Activated T-helper 2 cell treated with anti-CD3 and anti-CD28 coated beads, Interferon-gamma antibody, Interleukin-2, Interleukin-4, amounts not matched to agents 10 μg/mL and 5 μg/mL and 100 μg/mL, durations not matched to agents 14 hours and 24 hours and 36 hours (primary cell): ENCODE measurements at regions not wholly inside any gene's neighbourhood (a gene's known extent, or its start where the extent isn't known, plus 50 kb on each side); places are given as distances from the start of the nearest gene placed in this dataset.
"Not testable (repeated sequence)": the region's sequence is repeated elsewhere in the genome, so short reads cannot be mapped to it uniquely, and the experiment has no call there.

ENCODE experiments used
- DNase-seq: peaks from one replicate; pipeline ENCODE4 v3.0.0; 2021; ENCODE audit warnings: low spot score
- H3K27ac Mint-ChIP-seq: one replicate; pipeline ENCODE4 v1.8.0; 2021; ENCODE audit warnings: mixed read lengths
- H3K27me3 Mint-ChIP-seq: one replicate; pipeline ENCODE4 v1.8.0; 2021; ENCODE audit warnings: low read depth, mixed read lengths
- H3K36me3 Mint-ChIP-seq: one replicate; pipeline ENCODE4 v1.8.0; 2021; ENCODE audit warnings: low read depth, mixed read lengths
- H3K4me1 Mint-ChIP-seq: one replicate; pipeline ENCODE4 v1.8.0; 2021; ENCODE audit warnings: low read depth, mixed read lengths
- H3K4me3 Mint-ChIP-seq: one replicate; pipeline ENCODE4 v1.8.0; 2021; ENCODE audit warnings: low read depth, mild to moderate bottlenecking, moderate library complexity, mixed read lengths
- H3K9me3 Mint-ChIP-seq: one replicate; pipeline ENCODE4 v1.8.0; 2021; ENCODE audit warnings: mixed read lengths
- intact Hi-C: fragments of 100-400 bp; cut with micrococcal nuclease; formaldehyde crosslinking; loops from one replicate; pipeline ENCODE4 v1.15.1; 2023

DNA sequence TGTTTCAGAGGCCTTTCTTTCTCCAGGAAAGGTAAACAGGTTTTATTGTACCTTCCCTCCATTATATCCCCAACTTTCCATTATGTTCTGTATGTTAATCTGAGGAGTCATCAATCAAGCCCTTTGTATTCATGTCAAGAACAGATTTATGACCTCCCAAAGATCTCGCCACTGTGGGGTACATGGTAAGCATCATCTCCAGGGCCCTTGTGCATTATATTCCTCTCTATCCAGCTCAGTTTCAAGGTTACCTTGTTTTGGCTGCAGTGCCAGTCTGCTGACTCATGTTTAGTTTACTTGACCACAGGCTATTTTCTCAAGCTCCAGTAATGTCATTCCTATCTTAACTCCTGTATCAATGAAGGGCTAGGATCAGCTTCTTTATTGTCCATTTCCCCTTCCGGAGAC is 125.1 kb upstream of the FRMPD4 start:
- Mint-ChIP-seq H3K27ac (no peak overlapping the region), H3K27me3 (no peaks in the 10 kb centered on the region), H3K4me1 (no peaks in the 10 kb centered on the region), H3K9me3 (no peaks in the 10 kb centered on the region), H3K4me3 (no peak overlapping the region), H3K36me3 (no peaks in the 10 kb centered on the region)
- DNase-seq: no peak
- intact Hi-C loops: no loop called here

DNA sequence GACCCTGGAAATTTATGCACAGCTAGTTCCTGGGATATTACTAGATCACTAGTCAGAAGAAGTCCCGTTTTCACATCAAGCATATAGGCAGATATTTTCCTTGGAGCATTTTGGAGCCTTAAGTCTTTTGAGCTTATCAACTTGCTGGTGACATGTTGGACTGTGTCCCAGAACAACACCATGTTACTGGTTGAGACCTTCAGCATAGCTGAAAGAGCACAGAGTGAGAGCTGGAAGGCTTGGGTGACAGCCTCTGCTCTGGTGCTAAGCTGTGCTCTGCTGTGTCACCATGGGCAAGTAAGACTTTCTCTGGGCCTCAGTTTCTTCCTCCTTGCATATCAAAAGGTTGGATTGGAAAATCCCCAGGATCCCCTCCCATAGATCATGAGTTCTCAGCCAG is 116.6 kb upstream of the FRMPD4 start:
- Mint-ChIP-seq H3K27me3 (no peaks in the 10 kb centered on the region), H3K4me1 (no peaks in the 10 kb centered on the region), H3K4me3 (no peak overlapping the region), H3K27ac (no peak overlapping the region), H3K9me3 (no peaks in the 10 kb centered on the region), H3K36me3 (no peaks in the 10 kb centered on the region)
- intact Hi-C loops: no loop called here
- DNase-seq: no peak

DNA sequence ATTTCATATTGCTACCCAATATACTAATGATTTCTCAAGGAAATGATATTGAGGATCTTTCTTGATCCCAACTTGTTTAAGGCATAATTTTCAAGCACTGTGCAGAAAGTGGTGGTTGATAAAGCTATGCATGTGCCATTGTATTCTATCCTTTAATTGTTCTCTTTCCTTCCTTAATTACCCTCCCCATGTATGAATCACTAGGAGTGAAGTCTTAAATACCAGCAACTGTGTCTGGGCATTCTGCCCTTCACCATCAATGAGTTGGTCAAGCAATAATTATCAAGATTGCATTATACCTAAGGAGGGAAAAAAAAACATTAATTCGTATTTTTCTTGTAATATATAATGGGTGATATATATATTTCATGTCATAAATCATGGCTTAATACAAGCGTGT is 111.8 kb upstream of the FRMPD4 start:
- H3K27me3 Mint-ChIP-seq: no peaks in the 10 kb centered on the region
- no peak for DNase-seq
- no peaks in the 10 kb centered on the region for H3K9me3 Mint-ChIP-seq
- H3K36me3 Mint-ChIP-seq: no peaks in the 10 kb centered on the region
- H3K27ac Mint-ChIP-seq: no peak overlapping the region
- no peak overlapping the region for H3K4me3 Mint-ChIP-seq
- intact Hi-C loops: no loop called here
- H3K4me1 Mint-ChIP-seq: no peaks in the 10 kb centered on the region

DNA sequence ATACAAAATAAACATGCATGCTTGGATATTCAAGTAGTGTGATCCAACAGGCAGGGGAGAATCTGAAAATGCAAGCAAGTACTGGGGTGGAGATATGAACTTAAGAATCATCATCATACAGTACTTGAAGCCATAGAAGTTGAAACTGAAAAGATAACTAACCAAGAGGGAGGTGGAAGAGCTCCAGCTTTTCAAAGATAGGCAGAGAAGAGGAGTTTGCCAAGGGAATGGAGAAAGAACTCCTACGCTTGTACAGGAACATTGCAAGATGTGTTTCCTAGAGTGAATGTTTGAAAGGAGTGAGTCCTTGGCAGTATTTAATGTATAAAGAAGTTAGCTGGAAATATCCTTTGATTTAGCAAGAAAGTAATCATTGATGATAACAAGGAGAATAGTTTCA is 106.2 kb upstream of the FRMPD4 start:
- Mint-ChIP-seq H3K4me3 (no peak overlapping the region), H3K27ac (no peak overlapping the region), H3K4me1 (no peaks in the 10 kb centered on the region), H3K27me3 (no peaks in the 10 kb centered on the region), H3K36me3 (no peaks in the 10 kb centered on the region), H3K9me3 (no peaks in the 10 kb centered on the region)
- intact Hi-C loops: no loop called here
- no peak for DNase-seq

DNA sequence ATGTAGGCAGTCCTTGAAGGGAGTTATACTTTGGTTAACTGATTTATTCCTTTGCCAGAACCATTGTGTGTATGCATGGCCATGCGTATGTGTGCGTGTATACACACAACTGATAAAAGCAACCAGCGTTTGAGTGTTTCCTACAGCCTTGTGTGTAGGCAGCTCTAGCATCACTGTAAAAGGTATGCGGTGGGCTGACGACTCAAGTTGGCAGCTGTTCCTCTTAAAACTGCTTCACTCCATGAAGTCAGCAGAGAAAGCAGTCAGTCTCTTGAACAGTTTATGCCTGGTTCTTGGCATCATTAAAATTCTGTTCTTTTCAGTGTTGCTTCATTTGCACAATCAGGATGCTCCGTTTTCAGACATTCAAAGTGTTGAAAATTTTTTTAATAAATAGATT is 103.5 kb upstream of the FRMPD4 start:
- Mint-ChIP-seq H3K4me1 (no peaks in the 10 kb centered on the region), H3K36me3 (no peaks in the 10 kb centered on the region), H3K4me3 (no peak overlapping the region), H3K9me3 (no peaks in the 10 kb centered on the region), H3K27me3 (no peaks in the 10 kb centered on the region), H3K27ac (no peak overlapping the region)
- intact Hi-C loops: no loop called here
- DNase-seq: no peak

DNA sequence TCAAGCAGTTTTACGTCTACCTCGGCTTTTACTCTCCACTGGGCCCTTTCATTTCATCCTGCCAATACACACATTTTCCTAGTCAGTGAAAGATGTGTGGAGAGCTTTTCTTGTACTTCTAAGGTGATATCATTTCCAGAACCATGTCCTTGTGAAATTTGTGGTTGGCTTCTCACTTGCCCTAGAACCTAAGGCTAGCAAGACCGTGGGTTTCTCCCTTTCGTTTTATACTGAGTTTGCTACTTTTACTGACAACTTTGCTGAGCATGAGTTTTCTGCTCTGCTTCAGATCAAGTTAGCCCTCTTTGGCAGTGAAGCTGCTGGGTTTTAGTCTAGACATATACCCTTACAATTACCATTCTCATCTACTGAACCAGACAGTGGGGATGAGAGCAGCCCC is 95.7 kb upstream of the FRMPD4 start:
- Mint-ChIP-seq H3K36me3 (no peaks in the 10 kb centered on the region), H3K4me1 (no peaks in the 10 kb centered on the region), H3K27me3 (no peaks in the 10 kb centered on the region), H3K4me3 (no peak overlapping the region), H3K27ac (no peak overlapping the region), H3K9me3 (no peaks in the 10 kb centered on the region)
- DNase-seq: no peak
- intact Hi-C loops: no loop called here

DNA sequence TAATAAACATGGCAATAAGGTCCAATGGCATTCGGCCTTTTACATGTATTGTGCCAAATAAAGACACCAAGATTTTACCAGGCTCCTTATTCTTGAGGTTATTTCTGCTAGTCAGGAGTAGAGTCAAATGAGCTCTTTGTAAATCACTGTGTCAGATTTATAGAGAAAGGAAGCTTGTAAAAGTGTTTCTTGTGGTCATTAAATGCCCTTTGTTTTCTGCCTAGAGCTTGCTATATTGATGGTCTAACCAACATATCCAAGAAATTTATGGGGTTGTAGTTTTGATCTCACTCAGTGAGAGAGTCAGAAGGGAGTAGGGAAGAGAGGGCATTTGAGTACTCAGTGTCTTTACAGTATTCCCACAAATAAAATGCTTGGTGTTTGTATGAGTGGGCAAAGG is 86.2 kb upstream of the FRMPD4 start:
- Mint-ChIP-seq H3K36me3 (no peaks in the 10 kb centered on the region), H3K27me3 (no peaks in the 10 kb centered on the region), H3K4me3 (no peak overlapping the region), H3K4me1 (no peaks in the 10 kb centered on the region), H3K9me3 (no peaks in the 10 kb centered on the region), H3K27ac (no peak overlapping the region)
- intact Hi-C loops: no loop called here
- DNase-seq: no peak

DNA sequence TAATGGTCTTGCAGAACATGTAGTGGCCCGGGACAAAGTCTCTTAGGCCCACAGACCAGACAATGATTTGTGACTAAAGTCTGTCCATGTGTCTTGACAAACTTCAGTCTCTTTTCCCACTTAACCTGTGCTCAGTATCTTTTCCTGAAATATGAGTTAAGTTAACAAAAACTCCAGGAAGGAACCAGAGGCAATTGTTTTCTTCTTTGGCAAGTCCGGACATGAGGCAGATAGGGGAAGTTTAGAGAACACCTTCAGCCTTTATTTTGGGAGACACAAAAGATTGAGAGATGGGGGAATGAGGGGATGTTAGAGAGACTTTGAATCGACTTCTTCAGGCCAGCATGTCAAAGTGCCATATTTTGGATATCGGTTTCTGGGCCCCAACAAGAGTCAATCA is 80.2 kb upstream of the FRMPD4 start:
- no peak for DNase-seq
- intact Hi-C loops: no loop called here
- H3K27ac Mint-ChIP-seq: no peak overlapping the region
- no peak overlapping the region for H3K4me3 Mint-ChIP-seq
- no peaks in the 10 kb centered on the region for H3K4me1 Mint-ChIP-seq
- H3K9me3 Mint-ChIP-seq: no peaks in the 10 kb centered on the region
- no peaks in the 10 kb centered on the region for H3K27me3 Mint-ChIP-seq
- H3K36me3 Mint-ChIP-seq: no peaks in the 10 kb centered on the region

DNA sequence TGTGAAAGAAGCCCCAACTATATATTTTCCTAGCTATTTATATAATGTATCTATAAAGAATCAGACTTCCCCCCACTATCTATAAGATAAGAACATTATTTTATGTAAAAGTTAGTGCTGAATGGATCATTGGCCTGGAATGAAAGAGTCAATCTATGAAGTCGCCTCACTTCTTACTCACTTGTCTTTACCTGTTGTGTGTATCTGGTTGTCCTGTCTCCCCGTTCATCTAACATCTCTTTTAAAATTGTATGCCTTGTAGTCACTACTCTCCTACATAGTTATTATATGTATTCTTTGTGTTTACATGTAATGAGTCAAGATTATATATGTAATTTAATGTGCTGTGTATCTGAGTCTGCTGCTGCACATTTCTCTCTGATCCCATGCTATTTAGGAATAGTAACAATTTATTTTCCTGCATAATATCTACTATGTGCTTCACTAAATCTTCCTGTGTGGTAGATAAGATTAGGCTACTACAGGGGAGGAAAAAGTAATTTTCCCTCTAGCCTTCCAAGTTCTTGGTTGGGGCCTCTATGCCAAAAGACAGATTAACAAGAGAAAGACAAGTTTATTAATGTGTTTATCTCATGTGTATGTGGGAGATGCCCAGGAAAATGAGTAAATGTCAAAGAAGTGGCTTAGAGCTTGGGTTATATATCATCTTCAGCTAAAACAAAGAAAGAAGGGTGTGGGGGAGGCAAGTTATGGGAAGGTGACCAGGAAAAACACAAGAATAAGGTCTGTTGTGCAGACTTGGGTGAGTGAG is 77.6 kb upstream of the FRMPD4 start:
- Mint-ChIP-seq H3K36me3 (no peaks in the 10 kb centered on the region), H3K27me3 (no peaks in the 10 kb centered on the region), H3K9me3 (no peaks in the 10 kb centered on the region), H3K4me1 (no peaks in the 10 kb centered on the region), H3K27ac (no peak overlapping the region), H3K4me3 (no peak overlapping the region)
- intact Hi-C loops: no loop called here
- no peak for DNase-seq

DNA sequence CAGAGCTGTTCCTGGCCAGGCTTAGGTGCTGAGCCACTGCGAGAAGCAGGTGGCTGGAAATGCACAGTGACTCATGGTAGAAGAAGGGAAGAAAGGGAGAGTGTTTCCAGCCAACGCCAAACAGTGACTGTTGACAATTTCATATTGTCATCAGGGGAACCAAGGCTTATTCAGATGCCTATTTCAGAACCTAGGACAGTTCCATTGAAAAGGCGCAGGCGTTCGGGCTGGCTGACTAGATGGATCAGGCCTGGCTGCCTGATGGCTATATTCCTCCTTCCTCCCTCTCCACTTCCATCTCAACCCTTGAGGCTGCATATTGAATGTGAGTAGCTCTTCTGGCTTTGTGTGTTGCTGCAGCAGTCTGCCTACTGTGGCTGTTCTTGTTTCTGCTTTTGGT is 73.0 kb upstream of the FRMPD4 start:
- no peak overlapping the region for H3K4me3 Mint-ChIP-seq
- no peaks in the 10 kb centered on the region for H3K36me3 Mint-ChIP-seq
- no peaks in the 10 kb centered on the region for H3K27me3 Mint-ChIP-seq
- intact Hi-C loops: no loop called here
- H3K4me1 Mint-ChIP-seq: no peaks in the 10 kb centered on the region
- H3K27ac Mint-ChIP-seq: no peak overlapping the region
- H3K9me3 Mint-ChIP-seq: no peaks in the 10 kb centered on the region
- DNase-seq: no peak

DNA sequence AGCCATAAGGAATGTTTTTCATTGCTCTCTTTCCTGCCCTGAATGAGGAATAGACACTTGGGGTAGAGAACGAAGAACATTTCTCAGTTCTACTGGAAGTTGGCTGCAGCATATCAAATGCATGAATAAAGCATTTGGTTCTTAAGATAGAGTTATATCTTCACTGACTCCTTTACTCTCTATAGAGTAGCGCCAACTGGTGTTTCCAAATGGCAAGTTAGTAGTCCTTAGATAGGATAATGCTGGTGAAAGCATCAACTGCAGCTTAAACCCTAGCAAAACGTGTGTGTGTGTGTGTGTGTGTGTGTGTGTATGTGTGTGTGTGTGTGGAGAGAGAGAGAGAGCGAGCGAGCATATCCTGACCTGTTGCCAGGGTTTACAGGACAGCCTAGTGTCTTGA is 62.2 kb upstream of the FRMPD4 start:
- H3K4me1 Mint-ChIP-seq: no peaks in the 10 kb centered on the region
- no peak for DNase-seq
- no peaks in the 10 kb centered on the region for H3K36me3 Mint-ChIP-seq
- no peak overlapping the region for H3K27ac Mint-ChIP-seq
- no peaks in the 10 kb centered on the region for H3K9me3 Mint-ChIP-seq
- no peak overlapping the region for H3K4me3 Mint-ChIP-seq
- H3K27me3 Mint-ChIP-seq: no peaks in the 10 kb centered on the region
- intact Hi-C loops: no loop called here

DNA sequence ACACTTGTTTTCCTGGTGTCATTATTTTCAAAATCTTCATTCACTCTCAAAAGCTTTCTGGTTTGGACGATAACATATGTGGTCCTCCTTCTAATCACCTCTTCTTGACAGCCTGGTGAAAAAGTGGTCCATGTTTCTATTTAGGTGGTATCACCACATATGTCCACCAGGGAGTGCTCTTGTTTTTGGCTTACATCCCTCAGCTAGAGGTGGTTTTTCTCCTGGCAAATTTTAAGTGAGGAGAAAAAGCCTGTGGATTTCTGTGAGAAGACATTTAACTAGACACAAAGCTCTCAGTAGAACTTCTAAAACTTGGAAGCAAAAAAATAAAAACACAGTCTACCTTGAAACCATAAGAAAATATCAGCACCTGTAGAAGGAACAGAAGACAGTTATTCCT is 58.0 kb upstream of the FRMPD4 start:
- intact Hi-C loops: no loop called here
- Mint-ChIP-seq H3K4me1 (no peaks in the 10 kb centered on the region), H3K27me3 (no peaks in the 10 kb centered on the region), H3K9me3 (no peaks in the 10 kb centered on the region), H3K27ac (no peak overlapping the region), H3K4me3 (no peak overlapping the region), H3K36me3 (no peaks in the 10 kb centered on the region)
- DNase-seq: no peak

DNA sequence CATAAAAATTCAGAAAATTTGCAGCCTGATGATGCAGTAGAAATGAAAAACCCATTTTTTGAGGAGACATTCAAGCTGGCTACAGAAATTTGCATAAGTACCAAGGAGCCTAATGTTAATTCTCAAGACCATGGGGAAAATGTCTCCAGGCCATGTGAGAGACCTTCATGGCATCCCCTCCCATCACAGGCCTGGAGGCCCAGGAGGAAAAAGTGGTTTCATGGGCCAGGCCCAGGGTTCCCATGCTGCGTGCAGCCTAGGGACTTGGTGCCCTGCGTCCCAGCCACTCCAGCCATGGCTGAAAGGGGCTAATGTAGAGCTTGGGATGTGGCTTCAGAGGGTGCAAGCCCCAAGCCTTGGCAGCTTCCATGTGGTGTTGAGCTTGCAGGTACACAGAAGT is 55.3 kb upstream of the FRMPD4 start:
- H3K36me3 Mint-ChIP-seq, H3K27ac Mint-ChIP-seq, H3K4me3 Mint-ChIP-seq, DNase-seq, intact Hi-C loops, H3K27me3 Mint-ChIP-seq, H3K4me1 Mint-ChIP-seq, H3K9me3 Mint-ChIP-seq: not testable (repeated sequence)
